ENCODE measurements at regions not wholly inside any gene's neighbourhood (a gene's known extent, or its start where the extent isn't known, plus 50 kb on each side); places are given as distances from the start of the nearest gene placed in this dataset.

GRCh38 chr16:85200471-85201278, 88.4 kb upstream of the CIBAR2 start:
- Histone ChIP-seq H4K20me1 (ENCODE audit: control insufficient read depth, insufficient read depth, insufficient read length) (no peaks in the 10 kb centered on the region), H3K4me2 (ENCODE audit: insufficient read depth, insufficient read length, low read length) (no peak overlapping the region), H2AFZ (ENCODE audit: low read length) (no peak overlapping the region), H2BK20ac (ENCODE audit: low read depth, low read length, poor library complexity, severe bottlenecking) (no peak overlapping the region), H3K4me1 (ENCODE audit: insufficient read depth, low read length) (no peaks in the 10 kb centered on the region), H2AK5ac (ENCODE audit: insufficient read length, low read length) (no peak overlapping the region), H3K79me2 (ENCODE audit: insufficient read depth, low read length) (no peaks in the 10 kb centered on the region), H3K56ac (ENCODE audit: insufficient read length, low read depth, low read length) (no peak overlapping the region), H3K79me1 (ENCODE audit: insufficient read depth, low read depth, low read length, poor library complexity, severe bottlenecking) (no peaks in the 10 kb centered on the region), H3K4ac (ENCODE audit: low read depth, low read length) (no peak overlapping the region), H3K27ac (ENCODE audit: insufficient read length, low read depth, low read length) (no peak overlapping the region), H2BK5ac (ENCODE audit: insufficient read length, low read length) (no peak overlapping the region), H3K23ac (ENCODE audit: insufficient read length, low read depth, low read length) (no peak overlapping the region), H2BK15ac (ENCODE audit: low read depth, low read length) (no peak overlapping the region), H4K8ac (replicated peaks; ENCODE audit: insufficient read length, low read depth, low read length) (no peak overlapping the region), H3K27me3 (ENCODE audit: insufficient read depth, low read length) (no peaks in the 10 kb centered on the region), H3K9ac (ENCODE audit: extremely low read depth, insufficient read length, low read length) (no peak overlapping the region), H3K9me3 (ENCODE audit: control insufficient read depth, low read depth, low read length) (no peaks in the 10 kb centered on the region), H3K23me2 (ENCODE audit: insufficient read length, low read depth, low read length, poor library complexity, severe bottlenecking) (no peaks in the 10 kb centered on the region), H3K14ac (ENCODE audit: insufficient read depth, low read length) (peak overlapping the region; percentile 10; the same call in 1 of the 2 replicates), H3T11ph (ENCODE audit: low read length) (no peak overlapping the region), H3K18ac (ENCODE audit: insufficient read length, low read depth, low read length) (no peak overlapping the region), H4K5ac (ENCODE audit: insufficient read length, low read depth, low read length) (no peak overlapping the region), H2BK120ac (ENCODE audit: low read depth, low read length, poor library complexity, severe bottlenecking) (no peak overlapping the region), H4K91ac (ENCODE audit: insufficient read length, low read depth, low read length) (no peak overlapping the region), H2BK12ac (ENCODE audit: insufficient read length, low read depth, low read length) (no peak overlapping the region)
- no peak for TF ChIP-seq CTCF (conservative IDR thresholded peaks at IDR 0.05)
- WGBS (ENCODE audit: extremely low coverage, insufficient read length, low lambda C conversion rate): no CpG with 5 or more reads among the region's 17 CpGs
- H3K36me3 Mint-ChIP-seq (ENCODE audit: insufficient read depth in 1 of 3, low read depth in 3 of 3): peaks cover 0 to 12% (median 8%) of the 10 kb centered on the region in 3 experiments; a peak in 3 of 7 replicates
- DNase-seq: no peak
- H3K4me3 Mint-ChIP-seq: no peak overlapping the region
- H3K9me3 Mint-ChIP-seq: peaks cover 7 to 9% of the 10 kb centered on the region in 2 experiments; a peak in 3 of 5 replicates
- peaks cover 13 to 28% of the 10 kb centered on the region in 2 experiments for H3K4me1 Mint-ChIP-seq
- peak overlapping the region in 1 of 3 experiments; percentile 59; a peak in 2 of 7 replicates for H3K27ac Mint-ChIP-seq
- no peaks in the 10 kb centered on the region for H3K27me3 Mint-ChIP-seq (ENCODE audit: low read depth)

Measured in H9 (cell line).